ENCODE measurements at regions not wholly inside any gene's neighbourhood (a gene's known extent, or its start where the extent isn't known, plus 50 kb on each side); places are given as distances from the start of the nearest gene placed in this dataset.

GRCh38 chr12:92544322-92544721 is 158.5 kb upstream of the PLEKHG7 start:
- no peak for TF ChIP-seq CTCF (IDR thresholded peaks at IDR 0.05)
- no peak for TF ChIP-seq POLR2A (IDR thresholded peaks at IDR 0.05)

Data from heart left ventricle (tissue), 13 donors.